Fibroblast of pulmonary artery (primary cell): ENCODE measurements at regions not wholly inside any gene's neighbourhood (a gene's known extent, or its start where the extent isn't known, plus 50 kb on each side); places are given as distances from the start of the nearest gene placed in this dataset.

ENCODE experiments used
- DNase-seq: peaks from one replicate; pipeline ENCODE4 v3.0.0-alpha.2; 2010; ENCODE audit warnings: low read depth
- H3K4me3 ChIP-seq: replicated peaks from 2 replicates; pipeline ENCODE4 v1.5.1; 2011; ENCODE audit warnings: low read depth, mild to moderate bottlenecking, control low read depth, low read length, moderate library complexity
- CTCF ChIP-seq: IDR thresholded peaks from 2 replicates; pipeline ENCODE4 v1.5.1; 2011; ENCODE audit warnings: mild to moderate bottlenecking, control low read depth, low read length, inconsistent platforms; ENCODE audit errors: missing control alignments

GRCh38 chr10:2861632-2862210 lies 205.6 kb upstream of the PFKP start:
- no peak for DNase-seq
- TF ChIP-seq CTCF: no peak
- H3K4me3 ChIP-seq: no peak overlapping the region

- no peak for DNase-seq
- no peak for TF ChIP-seq CTCF
- no peak overlapping the region for H3K4me3 ChIP-seq
Observed at GRCh38 chr10:2858452-2858851, 208.9 kb upstream of the PFKP start.

- H3K4me3 ChIP-seq: no peak overlapping the region
- DNase-seq: no peak
- no peak for TF ChIP-seq CTCF
Observed at GRCh38 chr10:2856598-2856997, 210.8 kb upstream of the PFKP start.

- no peak overlapping the region for H3K4me3 ChIP-seq
- DNase-seq: no peak
- TF ChIP-seq CTCF: no peak
Observed at GRCh38 chr10:2852574-2853323, 214.6 kb upstream of the PFKP start.

- TF ChIP-seq CTCF: no peak
- DNase-seq: no peak
- H3K4me3 ChIP-seq: no peak overlapping the region
Observed at GRCh38 chr10:2851566-2851965, 215.8 kb upstream of the PFKP start.

- DNase-seq: no peak
- no peak for TF ChIP-seq CTCF
Observed at GRCh38 chr10:2850202-2850601, 217.1 kb upstream of the PFKP start.

GRCh38 chr10:2844925-2845324 lies 222.4 kb upstream of the PFKP start:
- TF ChIP-seq CTCF: no peak
- DNase-seq: no peak
- no peak overlapping the region for H3K4me3 ChIP-seq

More at GRCh38 chr10:2850202-2850601, 217.1 kb upstream of the PFKP start:
- no peak overlapping the region for H3K4me3 ChIP-seq
